ENCODE measurements at regions not wholly inside any gene's neighbourhood (a gene's known extent, or its start where the extent isn't known, plus 50 kb on each side); places are given as distances from the start of the nearest gene placed in this dataset.

DNA sequence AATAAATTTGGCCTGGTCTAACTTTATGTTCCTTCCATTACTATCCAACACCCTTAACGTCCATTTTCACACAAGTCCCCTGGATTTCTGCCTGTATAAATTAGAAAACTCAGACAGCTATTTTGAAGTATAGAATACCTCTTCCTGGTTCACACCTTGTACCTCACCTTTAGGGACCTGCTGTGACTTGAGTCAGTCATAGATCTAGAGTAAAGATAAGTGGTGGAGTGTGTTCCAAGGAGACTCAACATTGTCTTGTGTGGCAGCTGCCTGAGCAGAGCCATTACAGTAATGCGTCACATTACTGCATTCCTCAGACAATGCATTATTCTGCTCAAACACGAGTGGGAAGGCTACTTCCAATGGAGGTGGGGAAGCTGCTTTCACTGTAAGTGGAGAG, 513.9 kb downstream of the ADRA2A start:
- TF ChIP-seq E2F1 (CRISPR knock-in tag; IDR thresholded peaks at IDR 0.05) (no peak), MAX (CRISPR knock-in tag; IDR thresholded peaks at IDR 0.05) (no peak), ZNF138 (CRISPR knock-in tag; conservative IDR thresholded peaks at IDR 0.05) (no peak), ZNF232 (CRISPR knock-in tag; IDR thresholded peaks at IDR 0.05) (no peak), ZNF219 (CRISPR knock-in tag; IDR thresholded peaks at IDR 0.05; ENCODE audit: borderline replicate concordance) (no peak), FOXK1 (CRISPR knock-in tag; IDR thresholded peaks at IDR 0.05) (no peak), USF1 (CRISPR knock-in tag; IDR thresholded peaks at IDR 0.05) (no peak), JUN (CRISPR knock-in tag; IDR thresholded peaks at IDR 0.05) (no peak), TEAD4 (CRISPR knock-in tag; IDR thresholded peaks at IDR 0.05) (no peak), MXD4 (CRISPR knock-in tag; IDR thresholded peaks at IDR 0.05; ENCODE audit: borderline replicate concordance) (no peak), NR1H2 (CRISPR knock-in tag; IDR thresholded peaks at IDR 0.05) (no peak), ZNF396 (CRISPR knock-in tag; IDR thresholded peaks at IDR 0.05; ENCODE audit: borderline replicate concordance) (no peak)
- TF ChIP-seq, protein P1, sequence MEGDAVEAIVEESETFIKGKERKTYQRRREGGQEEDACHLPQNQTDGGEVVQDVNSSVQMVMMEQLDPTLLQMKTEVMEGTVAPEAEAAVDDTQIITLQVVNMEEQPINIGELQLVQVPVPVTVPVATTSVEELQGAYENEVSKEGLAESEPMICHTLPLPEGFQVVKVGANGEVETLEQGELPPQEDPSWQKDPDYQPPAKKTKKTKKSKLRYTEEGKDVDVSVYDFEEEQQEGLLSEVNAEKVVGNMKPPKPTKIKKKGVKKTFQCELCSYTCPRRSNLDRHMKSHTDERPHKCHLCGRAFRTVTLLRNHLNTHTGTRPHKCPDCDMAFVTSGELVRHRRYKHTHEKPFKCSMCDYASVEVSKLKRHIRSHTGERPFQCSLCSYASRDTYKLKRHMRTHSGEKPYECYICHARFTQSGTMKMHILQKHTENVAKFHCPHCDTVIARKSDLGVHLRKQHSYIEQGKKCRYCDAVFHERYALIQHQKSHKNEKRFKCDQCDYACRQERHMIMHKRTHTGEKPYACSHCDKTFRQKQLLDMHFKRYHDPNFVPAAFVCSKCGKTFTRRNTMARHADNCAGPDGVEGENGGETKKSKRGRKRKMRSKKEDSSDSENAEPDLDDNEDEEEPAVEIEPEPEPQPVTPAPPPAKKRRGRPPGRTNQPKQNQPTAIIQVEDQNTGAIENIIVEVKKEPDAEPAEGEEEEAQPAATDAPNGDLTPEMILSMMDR (IDR thresholded peaks at IDR 0.05), result no peak
- TF ChIP-seq, protein P2, sequence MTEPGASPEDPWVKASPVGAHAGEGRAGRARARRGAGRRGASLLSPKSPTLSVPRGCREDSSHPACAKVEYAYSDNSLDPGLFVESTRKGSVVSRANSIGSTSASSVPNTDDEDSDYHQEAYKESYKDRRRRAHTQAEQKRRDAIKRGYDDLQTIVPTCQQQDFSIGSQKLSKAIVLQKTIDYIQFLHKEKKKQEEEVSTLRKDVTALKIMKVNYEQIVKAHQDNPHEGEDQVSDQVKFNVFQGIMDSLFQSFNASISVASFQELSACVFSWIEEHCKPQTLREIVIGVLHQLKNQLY (CRISPR knock-in tag; IDR thresholded peaks at IDR 0.05), result no peak

All from WTC11 (cell line).